ENCODE measurements at regions not wholly inside any gene's neighbourhood (a gene's known extent, or its start where the extent isn't known, plus 50 kb on each side); places are given as distances from the start of the nearest gene placed in this dataset.

GRCh38 chr19:34835631-34836351, 62.8 kb upstream of the ZNF599 start:
- H3K4me3 ChIP-seq (ENCODE audit: low read depth, low read length): no peak overlapping the region
- TF ChIP-seq CTCF (IDR thresholded peaks at IDR 0.05; ENCODE audit: insufficient read depth, low read length): no peak
- DNase-seq (ENCODE audit: low read depth): no peak

- no peak for DNase-seq (ENCODE audit: low read depth)
- no peak overlapping the region for H3K4me3 ChIP-seq (ENCODE audit: low read depth, low read length)
- TF ChIP-seq CTCF (IDR thresholded peaks at IDR 0.05; ENCODE audit: insufficient read depth, low read length): no peak
Measured at GRCh38 chr19:34834472-34835061, 61.6 kb upstream of the ZNF599 start.

- no peak for DNase-seq (ENCODE audit: low read depth)
- TF ChIP-seq CTCF (IDR thresholded peaks at IDR 0.05; ENCODE audit: insufficient read depth, low read length): no peak
Measured at GRCh38 chr19:34832581-34833112, 59.6 kb upstream of the ZNF599 start.

GRCh38 chr19:34831714-34832113, 58.7 kb upstream of the ZNF599 start:
- DNase-seq (ENCODE audit: low read depth): no peak
- no peak overlapping the region for H3K4me3 ChIP-seq (ENCODE audit: low read depth, low read length)
- no peak for TF ChIP-seq CTCF (IDR thresholded peaks at IDR 0.05; ENCODE audit: insufficient read depth, low read length)

More at GRCh38 chr19:34832581-34833112, 59.6 kb upstream of the ZNF599 start:
- no peak overlapping the region for H3K4me3 ChIP-seq (ENCODE audit: low read depth, low read length)

- H3K4me3 ChIP-seq (ENCODE audit: low read depth, low read length): no peak overlapping the region
- TF ChIP-seq CTCF (IDR thresholded peaks at IDR 0.05; ENCODE audit: insufficient read depth, low read length): no peak
- no peak for DNase-seq (ENCODE audit: low read depth)
Measured at GRCh38 chr19:34828156-34828555, 55.1 kb upstream of the ZNF599 start.

GRCh38 chr19:34825212-34825611, 52.2 kb upstream of the ZNF599 start:
- no peak overlapping the region for H3K4me3 ChIP-seq (ENCODE audit: low read depth, low read length)
- DNase-seq (ENCODE audit: low read depth): no peak
- no peak for TF ChIP-seq CTCF (IDR thresholded peaks at IDR 0.05; ENCODE audit: insufficient read depth, low read length)

Measured in fibroblast of the aortic adventitia (primary cell).